ENCODE measurements at regions not wholly inside any gene's neighbourhood (a gene's known extent, or its start where the extent isn't known, plus 50 kb on each side); places are given as distances from the start of the nearest gene placed in this dataset.

DNA sequence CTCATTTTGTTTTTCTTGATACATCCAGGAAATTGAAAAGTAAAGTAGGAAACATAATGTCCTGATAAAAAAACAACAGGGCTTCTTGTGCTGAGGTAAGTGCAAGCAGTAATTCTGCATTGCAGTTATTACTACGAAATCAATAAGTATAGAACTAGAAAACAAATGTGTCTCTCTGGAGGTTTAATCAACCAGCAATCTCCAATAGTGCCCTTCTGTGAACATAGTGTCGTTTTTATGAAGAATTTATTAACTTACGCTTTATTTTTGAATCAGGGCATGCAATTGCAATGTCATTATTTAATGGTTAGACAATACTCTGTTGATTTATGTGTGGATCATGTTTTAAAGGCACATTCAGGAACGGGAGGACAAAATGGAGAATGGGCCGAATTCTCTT, 494.1 kb upstream of the NOVA1 start:
- no peak for DNase-seq

DNA sequence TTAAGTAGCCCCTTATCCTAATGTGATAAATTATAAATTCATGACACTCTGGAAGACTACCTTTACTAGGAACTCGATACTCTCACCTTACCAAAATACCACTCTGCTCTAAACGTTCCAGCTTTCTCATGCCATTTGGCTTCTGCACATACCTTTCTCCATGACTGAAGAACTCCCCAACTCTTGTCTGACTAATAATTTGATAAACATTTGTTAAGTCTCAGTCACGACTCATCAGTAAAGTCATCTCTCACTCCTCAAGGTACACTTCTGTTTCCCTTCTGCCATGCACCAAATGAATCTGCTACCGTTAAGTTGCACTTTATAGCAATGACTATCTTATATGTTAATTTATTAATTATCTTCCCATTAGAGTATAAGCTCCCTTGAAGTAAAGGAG, 498.3 kb upstream of the NOVA1 start:
- no peak for DNase-seq

DNA sequence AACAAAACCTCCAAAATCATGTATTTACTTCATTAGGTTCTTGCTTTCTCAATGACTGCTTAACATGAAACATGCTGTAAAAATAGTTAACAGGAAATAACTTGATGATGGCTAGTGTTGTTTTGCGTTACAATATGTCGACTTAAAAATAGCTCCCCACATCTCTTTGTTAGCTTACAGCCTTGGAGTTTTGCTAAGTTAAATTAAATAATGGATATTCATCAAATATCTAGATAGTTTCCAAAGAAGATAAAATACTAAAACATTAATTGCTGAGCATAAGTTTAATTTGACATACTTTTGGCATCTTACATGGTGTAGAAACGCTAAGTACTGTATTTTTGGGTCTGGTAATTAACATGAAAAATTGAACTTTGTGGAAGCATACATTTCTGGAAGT, 500.6 kb upstream of the NOVA1 start:
- peak; percentile 35 for DNase-seq

GRCh38 chr14:27114180-27114579, 516.3 kb upstream of the NOVA1 start:
- DNase-seq = no peak

GRCh38 chr14:27123162-27123561, 525.3 kb upstream of the NOVA1 start:
- DNase-seq = no peak

- DNase-seq = no peak
These were observed 530.0 kb upstream of the NOVA1 start for GRCh38 chr14:27127838-27128237.

DNA sequence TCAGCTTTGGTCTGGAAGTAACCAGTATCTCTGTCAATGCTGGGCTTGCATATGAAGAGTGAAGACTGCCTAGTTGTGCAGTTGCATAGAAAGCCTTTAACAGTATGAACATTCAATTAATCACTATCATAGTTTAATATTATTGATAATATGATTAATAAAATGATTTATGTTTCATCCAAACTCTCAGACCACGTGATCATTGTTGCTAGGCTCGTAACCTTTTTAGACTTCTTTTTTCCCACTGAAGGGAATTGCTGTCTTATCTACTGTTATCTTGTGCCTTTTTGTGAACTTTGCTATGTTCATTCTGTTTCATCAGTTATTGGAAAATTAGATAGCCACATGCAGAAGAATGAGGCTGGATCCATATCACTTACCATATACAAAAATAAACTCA, 536.4 kb upstream of the NOVA1 start:
- DNase-seq = no peak

- DNase-seq = no peak
These were observed 547.3 kb upstream of the NOVA1 start for GRCh38 chr14:27145170-27145569.

GRCh38 chr14:27148143-27148542, 550.3 kb upstream of the NOVA1 start:
- no peak for DNase-seq

- DNase-seq = no peak
These were observed 566.3 kb upstream of the NOVA1 start for GRCh38 chr14:27164139-27164538.

DNA sequence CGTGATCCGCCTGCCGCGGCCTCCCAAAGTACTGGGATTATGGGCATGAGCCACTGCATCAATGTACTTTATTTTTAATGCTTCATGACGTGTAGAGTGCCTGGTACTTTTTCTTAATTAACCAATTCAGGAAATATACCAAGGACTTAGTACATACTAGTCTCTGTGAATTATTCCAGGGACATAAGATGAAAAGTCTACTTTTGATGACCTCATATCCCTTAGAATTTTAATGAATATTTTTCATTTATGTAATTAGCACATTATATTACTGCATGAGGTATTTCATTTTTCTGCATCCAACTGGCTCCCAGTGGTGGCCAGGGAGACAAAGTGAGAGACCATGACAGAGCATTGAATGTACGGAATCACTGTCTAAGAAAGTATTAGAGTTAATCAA, 577.7 kb upstream of the NOVA1 start:
- DNase-seq = no peak

DNA sequence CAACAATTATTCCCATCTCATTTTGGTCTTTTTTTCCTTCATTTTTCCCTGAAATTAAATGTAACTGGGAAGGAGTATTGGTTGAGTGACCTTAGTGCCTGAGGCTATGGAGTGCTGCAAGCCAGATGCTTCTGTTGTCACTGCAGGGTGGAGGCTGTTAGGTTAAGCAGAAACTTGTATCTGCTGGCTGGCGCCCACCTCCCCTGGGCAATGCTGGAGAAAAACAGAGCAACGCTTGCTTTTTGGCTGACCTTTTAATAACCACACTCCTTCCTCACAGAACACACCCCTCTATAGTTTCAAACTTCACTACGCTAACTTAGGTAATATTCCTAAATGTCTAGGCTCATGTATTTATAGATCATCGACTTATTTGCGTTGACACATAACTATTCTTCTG, 583.5 kb upstream of the NOVA1 start:
- no peak for DNase-seq

GRCh38 chr14:27184427-27184826, 586.6 kb upstream of the NOVA1 start:
- DNase-seq = no peak

DNA sequence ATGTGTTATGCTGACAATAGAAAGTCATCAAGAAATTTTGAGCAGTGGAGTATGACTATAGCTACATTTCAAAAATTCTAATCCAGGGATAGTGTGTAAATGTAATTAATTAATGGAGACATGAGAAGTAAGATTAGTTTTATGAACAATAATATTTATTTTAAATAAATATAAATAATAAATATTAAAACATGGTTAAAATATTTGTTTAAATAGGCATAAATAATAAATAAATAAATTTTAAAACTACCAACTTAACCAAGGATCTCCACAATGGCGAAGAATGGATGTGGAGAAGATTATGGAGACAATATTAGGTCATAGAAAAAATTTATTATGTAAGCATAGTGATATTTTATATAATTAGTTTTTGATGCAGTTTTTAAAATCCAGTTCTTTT, 588.2 kb upstream of the NOVA1 start:
- DNase-seq = no peak

DNA sequence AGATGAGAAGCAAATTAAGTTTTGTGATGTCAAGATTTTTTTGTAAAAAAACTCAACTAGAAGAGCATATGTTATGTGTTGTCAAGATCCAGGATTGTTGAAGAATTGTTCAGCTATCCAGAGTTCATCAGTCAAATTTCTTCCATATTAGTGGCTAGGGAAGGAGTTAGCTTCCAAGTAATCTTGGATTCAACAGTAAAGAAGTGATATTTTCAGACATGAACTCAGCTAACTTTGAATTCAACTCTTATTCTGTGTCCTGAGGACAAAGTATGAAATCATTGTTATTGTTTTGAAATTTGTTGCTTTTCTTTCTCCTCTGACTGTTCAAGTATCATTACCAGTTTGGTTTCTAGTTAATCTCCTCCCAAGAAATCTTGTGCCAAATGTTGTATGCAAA, 589.3 kb upstream of the NOVA1 start:
- DNase-seq = no peak

- no peak for DNase-seq
These were observed 592.5 kb upstream of the NOVA1 start for GRCh38 chr14:27190296-27190695.

DNA sequence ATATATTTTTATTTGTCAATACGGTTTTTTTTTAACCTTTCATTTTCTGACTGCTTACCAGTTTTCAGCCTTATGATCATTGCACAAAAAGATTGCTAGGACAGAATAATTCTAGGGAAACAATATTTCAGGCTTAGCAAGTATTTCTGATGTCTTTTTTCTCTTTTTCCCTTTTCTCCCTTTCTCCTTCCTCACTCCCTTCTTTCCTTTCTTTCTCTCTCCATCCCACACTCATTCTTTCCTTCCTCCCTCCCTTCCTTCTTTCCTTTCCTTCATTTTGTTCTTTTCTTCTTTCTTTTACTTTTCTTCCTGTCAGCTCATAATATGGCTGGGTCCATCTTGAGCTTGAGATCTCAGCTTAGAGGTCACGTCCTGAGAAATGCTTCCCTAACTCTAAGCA, 601.4 kb upstream of the NOVA1 start:
- no peak for DNase-seq

DNA sequence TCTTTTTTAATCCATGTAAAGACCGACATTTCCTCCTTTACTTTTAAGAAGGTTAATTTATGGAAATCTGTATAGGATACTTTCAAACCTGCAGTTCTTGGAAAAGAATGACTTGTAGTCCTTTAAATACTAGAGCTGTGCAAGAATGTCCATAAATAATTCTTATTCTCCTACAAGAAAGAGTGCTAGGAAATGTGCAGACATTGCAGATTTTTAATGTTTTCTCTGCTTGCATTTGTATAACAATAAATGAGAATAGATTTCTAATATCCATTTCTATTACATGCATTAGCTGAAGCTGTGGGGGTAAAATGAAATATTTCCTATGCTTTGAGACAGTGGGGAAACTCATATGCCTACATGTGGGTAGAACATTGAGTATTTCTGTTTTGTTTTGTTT, 607.2 kb upstream of the NOVA1 start:
- DNase-seq = no peak

GRCh38 chr14:27211741-27212140, 613.9 kb upstream of the NOVA1 start:
- DNase-seq = no peak

DNA sequence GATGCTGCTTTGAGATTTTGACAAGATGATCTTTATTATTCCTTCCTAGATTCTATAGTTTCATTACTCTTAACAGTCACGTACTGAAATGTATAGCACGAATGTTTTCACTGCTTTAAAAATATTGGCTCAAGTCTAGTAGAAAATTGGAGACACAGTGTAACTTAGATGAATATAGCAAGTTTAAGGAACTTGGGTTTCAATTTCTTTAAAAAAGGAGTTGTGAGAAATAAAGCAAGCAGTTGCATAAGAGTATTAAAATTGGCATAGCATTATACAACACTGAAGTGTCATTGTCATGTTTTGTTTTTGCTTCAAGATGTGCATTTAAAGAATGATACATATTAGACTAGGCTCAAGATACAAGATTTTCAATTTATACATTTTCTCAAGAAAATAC, 624.8 kb upstream of the NOVA1 start:
- no peak for DNase-seq

GRCh38 chr14:27223906-27224305, 626.1 kb upstream of the NOVA1 start:
- peak; percentile 22 for DNase-seq

DNA sequence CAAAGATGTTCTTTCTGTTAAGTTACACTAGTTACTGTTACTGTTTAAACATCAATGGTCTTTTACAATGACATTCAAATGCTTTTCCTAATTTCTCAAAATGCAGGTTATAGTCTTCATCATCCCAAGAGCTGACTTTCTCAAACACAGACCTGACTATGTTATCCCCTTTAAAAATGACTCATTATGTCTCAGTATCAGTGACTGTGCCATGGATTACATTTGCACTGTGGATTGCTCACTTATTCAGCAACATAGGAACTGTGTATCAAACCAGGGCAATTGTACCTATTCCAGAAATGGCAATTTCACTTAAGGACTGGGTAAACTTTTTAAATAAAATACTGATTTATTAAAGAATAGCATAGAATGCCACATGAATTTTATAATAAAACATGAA, 630.2 kb upstream of the NOVA1 start:
- no peak for DNase-seq

DNA sequence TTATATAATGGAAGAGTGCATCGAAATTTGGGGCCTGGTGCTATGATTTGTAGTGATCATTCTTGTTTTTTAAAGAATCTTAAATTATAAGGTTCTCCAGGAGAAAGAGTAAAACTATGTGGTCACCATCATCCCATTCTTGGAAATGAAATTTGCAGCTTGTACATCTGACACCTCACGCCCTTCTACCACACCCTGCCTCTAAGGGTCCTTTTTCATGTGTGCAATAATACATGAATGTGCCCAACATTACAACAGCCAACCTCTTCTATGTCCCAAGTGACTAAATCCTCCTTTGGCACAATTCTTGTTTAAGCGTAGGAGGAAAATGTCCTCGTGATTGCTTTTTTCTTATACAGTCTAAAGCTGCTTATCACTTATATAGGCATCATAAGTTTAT, 636.5 kb upstream of the NOVA1 start:
- no peak for DNase-seq

DNA sequence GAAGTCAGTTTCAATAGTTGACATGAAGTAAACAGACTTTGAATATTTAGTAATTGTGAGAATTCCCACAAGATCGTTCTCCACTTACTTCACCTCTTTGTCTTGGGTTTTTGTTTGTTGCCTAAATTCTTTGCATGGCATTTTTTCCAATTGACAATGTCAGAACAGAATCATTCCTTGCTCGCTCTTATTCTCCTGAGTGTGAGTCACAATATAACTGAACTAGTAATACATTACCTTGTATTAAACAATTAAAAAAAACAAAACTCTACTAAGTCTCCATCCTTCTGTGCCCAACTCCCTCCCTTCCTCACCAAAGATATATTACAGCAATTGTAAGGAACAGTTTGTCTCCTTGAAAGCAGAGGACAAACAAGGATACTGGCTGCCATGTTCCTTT, 638.8 kb upstream of the NOVA1 start:
- DNase-seq = no peak

- no peak for DNase-seq
These were observed 645.0 kb upstream of the NOVA1 start for GRCh38 chr14:27242874-27243273.

- no peak for DNase-seq
These were observed 645.5 kb upstream of the NOVA1 start for GRCh38 chr14:27243365-27243764.

Data from left kidney (tissue), 1 donor.